Neural cell (in vitro differentiated cells): ENCODE measurements at regions not wholly inside any gene's neighbourhood (a gene's known extent, or its start where the extent isn't known, plus 50 kb on each side); places are given as distances from the start of the nearest gene placed in this dataset.

Experiments used
- H2AFZ ChIP-seq: fragments of 200-600, 300-800 bp; sonication (generic), shearing (Covaris generic); 2 replicates; pipeline ENCODE4 v1.6.0; 2014; ENCODE audit warnings: low read depth, mild to moderate bottlenecking, antibody characterized with exemption, low read length, moderate library complexity
- H3F3A ChIP-seq: fragments of 200-600 bp; shearing (Covaris generic); 2 replicates; pipeline ENCODE4 v1.6.1; 2016; ENCODE audit warnings: mild to moderate bottlenecking, moderate library complexity, mixed read lengths, antibody characterized with exemption, low read length; ENCODE audit not compliant: insufficient read depth, poor library complexity, severe bottlenecking
- H3K27ac ChIP-seq: fragments of 200-600, 300-800 bp; sonication (generic), shearing (Covaris generic); 2 replicates; pipeline ENCODE4 v1.5.1; 2014; ENCODE audit warnings: mild to moderate bottlenecking, low read length, moderate library complexity
- H3K27me3 ChIP-seq: fragments of 300-800, 200-600 bp; sonication (generic), shearing (Covaris generic); 2 replicates; pipeline ENCODE4 v1.6.0; 2014; ENCODE audit warnings: mild to moderate bottlenecking, low read depth, low read length, moderate library complexity; ENCODE audit not compliant: insufficient read depth
- H3K36me3 ChIP-seq: fragments of 300-800, 200-600 bp; sonication (generic), shearing (Covaris generic); 2 replicates; pipeline ENCODE4 v1.5.1; 2014; ENCODE audit warnings: mild to moderate bottlenecking, antibody characterized with exemption, low read length, moderate library complexity; ENCODE audit not compliant: insufficient read depth
- H3K4me2 ChIP-seq: fragments of 300-800, 200-600 bp; sonication (generic), shearing (Covaris generic); 2 replicates; pipeline ENCODE4 v1.6.0; 2014; ENCODE audit warnings: mild to moderate bottlenecking, low read length
- H3K4me3 ChIP-seq: fragments of 300-800, 200-600 bp; sonication (generic), shearing (Covaris generic); 2 replicates; pipeline ENCODE4 v1.5.1; 2014; ENCODE audit warnings: mild to moderate bottlenecking, low read length, moderate library complexity
- H3K79me2 ChIP-seq: fragments of 200-600 bp; shearing (Covaris generic); replicated peaks from 2 replicates; pipeline ENCODE4 v1.6.0; 2014; ENCODE audit warnings: mild to moderate bottlenecking, low read length, moderate library complexity; ENCODE audit not compliant: insufficient read depth
- H3K9ac ChIP-seq: fragments of 300-800, 200-600 bp; sonication (generic), shearing (Covaris generic); 2 replicates; pipeline ENCODE4 v1.6.1; 2016; ENCODE audit warnings: mild to moderate bottlenecking, low read length, mixed read lengths
- H3K9me2 ChIP-seq: fragments of 200-600 bp; shearing (Covaris generic); 2 replicates; pipeline ENCODE4 v1.6.1; 2016; ENCODE audit warnings: mild to moderate bottlenecking, low read length, mixed read lengths; ENCODE audit not compliant: insufficient read depth
- H3K9me3 ChIP-seq: fragments of 200-600, 300-800 bp; sonication (generic), shearing (Covaris generic); 2 replicates; pipeline ENCODE4 v1.6.1; 2016; ENCODE audit warnings: mild to moderate bottlenecking, mixed run types, low read length, moderate library complexity, mixed read lengths
- H4K20me1 ChIP-seq: fragments of 200-600 bp; shearing (Covaris generic); 2 replicates; pipeline ENCODE4 v1.6.1; 2016; ENCODE audit warnings: mild to moderate bottlenecking, mixed run types; ENCODE audit not compliant: insufficient read depth
- EP300 ChIP-seq: fragments of 450-650 bp; conservative IDR thresholded peaks from 2 replicates; pipeline ENCODE4 v1.6.1; 2014; ENCODE audit warnings: antibody characterized with exemption, mild to moderate bottlenecking, moderate library complexity; ENCODE audit not compliant: poor library complexity, severe bottlenecking
- EZH2 ChIP-seq: fragments of 200-600, 300-800 bp; shearing (Covaris generic), sonication (generic); IDR thresholded peaks from 2 replicates; pipeline ENCODE4 v1.6.1; 2014; ENCODE audit warnings: antibody characterized with exemption, low read length, borderline replicate concordance, mild to moderate bottlenecking; ENCODE audit not compliant: insufficient read depth, poor library complexity, severe bottlenecking
- MXI1 ChIP-seq: fragments of 450-650 bp; conservative IDR thresholded peaks from 2 replicates; pipeline ENCODE4 v1.6.1; 2014; ENCODE audit warnings: antibody characterized with exemption, mild to moderate bottlenecking; ENCODE audit not compliant: poor library complexity, severe bottlenecking
- POLR2AphosphoS5 ChIP-seq: IDR thresholded peaks from 2 replicates; pipeline ENCODE4 v1.6.1; 2012
- RAD21 ChIP-seq: fragments of 450-650 bp; conservative IDR thresholded peaks from 2 replicates; pipeline ENCODE4 v1.6.1; 2014; ENCODE audit warnings: antibody characterized with exemption, mild to moderate bottlenecking, moderate library complexity
- REST ChIP-seq: IDR thresholded peaks from 2 replicates; pipeline ENCODE4 v1.6.1; 2012; ENCODE audit warnings: borderline replicate concordance
- SMC3 ChIP-seq: fragments of 450-650 bp; conservative IDR thresholded peaks from 2 replicates; pipeline ENCODE4 v1.6.1; 2014; ENCODE audit warnings: antibody characterized with exemption, mild to moderate bottlenecking, moderate library complexity; ENCODE audit not compliant: poor library complexity
- TAF1 ChIP-seq: IDR thresholded peaks from 2 replicates; pipeline ENCODE4 v1.6.1; 2012; ENCODE audit warnings: low read depth
- TF ChIP-seq, protein P1 (sequence below): fragments of 450-650 bp; IDR thresholded peaks from 2 replicates; pipeline ENCODE4 v1.5.1; 2014; ENCODE audit warnings: antibody characterized with exemption, mild to moderate bottlenecking, moderate library complexity; ENCODE audit not compliant: poor library complexity, severe bottlenecking

- Histone ChIP-seq H3K9ac (no peak overlapping the region), H3K36me3 (no peaks in the 10 kb centered on the region), H3K9me3 (no peaks in the 10 kb centered on the region), H3K27ac (no peak overlapping the region), H3K27me3 (no peaks in the 10 kb centered on the region), H3K4me3 (no peak overlapping the region), H3K79me2 (no peaks in the 10 kb centered on the region), H2AFZ (no peak overlapping the region), H3K4me2 (no peak overlapping the region), H3F3A (no peaks in the 10 kb centered on the region), H4K20me1 (no peaks in the 10 kb centered on the region), H3K9me2 (no peaks in the 10 kb centered on the region)
- no peak for TF ChIP-seq REST
- no peak for TF ChIP-seq MXI1
- no peak for TF ChIP-seq RAD21
- no peak for TF ChIP-seq TAF1
- TF ChIP-seq POLR2AphosphoS5, result no peak
- no peak for TF ChIP-seq EP300
- TF ChIP-seq, protein P1, sequence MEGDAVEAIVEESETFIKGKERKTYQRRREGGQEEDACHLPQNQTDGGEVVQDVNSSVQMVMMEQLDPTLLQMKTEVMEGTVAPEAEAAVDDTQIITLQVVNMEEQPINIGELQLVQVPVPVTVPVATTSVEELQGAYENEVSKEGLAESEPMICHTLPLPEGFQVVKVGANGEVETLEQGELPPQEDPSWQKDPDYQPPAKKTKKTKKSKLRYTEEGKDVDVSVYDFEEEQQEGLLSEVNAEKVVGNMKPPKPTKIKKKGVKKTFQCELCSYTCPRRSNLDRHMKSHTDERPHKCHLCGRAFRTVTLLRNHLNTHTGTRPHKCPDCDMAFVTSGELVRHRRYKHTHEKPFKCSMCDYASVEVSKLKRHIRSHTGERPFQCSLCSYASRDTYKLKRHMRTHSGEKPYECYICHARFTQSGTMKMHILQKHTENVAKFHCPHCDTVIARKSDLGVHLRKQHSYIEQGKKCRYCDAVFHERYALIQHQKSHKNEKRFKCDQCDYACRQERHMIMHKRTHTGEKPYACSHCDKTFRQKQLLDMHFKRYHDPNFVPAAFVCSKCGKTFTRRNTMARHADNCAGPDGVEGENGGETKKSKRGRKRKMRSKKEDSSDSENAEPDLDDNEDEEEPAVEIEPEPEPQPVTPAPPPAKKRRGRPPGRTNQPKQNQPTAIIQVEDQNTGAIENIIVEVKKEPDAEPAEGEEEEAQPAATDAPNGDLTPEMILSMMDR, result no peak
- no peak for TF ChIP-seq SMC3
- TF ChIP-seq EZH2, result no peak
Measured at GRCh38 chr14:22040781-22041125, 367.1 kb upstream of the OR4E1 start.

DNA sequence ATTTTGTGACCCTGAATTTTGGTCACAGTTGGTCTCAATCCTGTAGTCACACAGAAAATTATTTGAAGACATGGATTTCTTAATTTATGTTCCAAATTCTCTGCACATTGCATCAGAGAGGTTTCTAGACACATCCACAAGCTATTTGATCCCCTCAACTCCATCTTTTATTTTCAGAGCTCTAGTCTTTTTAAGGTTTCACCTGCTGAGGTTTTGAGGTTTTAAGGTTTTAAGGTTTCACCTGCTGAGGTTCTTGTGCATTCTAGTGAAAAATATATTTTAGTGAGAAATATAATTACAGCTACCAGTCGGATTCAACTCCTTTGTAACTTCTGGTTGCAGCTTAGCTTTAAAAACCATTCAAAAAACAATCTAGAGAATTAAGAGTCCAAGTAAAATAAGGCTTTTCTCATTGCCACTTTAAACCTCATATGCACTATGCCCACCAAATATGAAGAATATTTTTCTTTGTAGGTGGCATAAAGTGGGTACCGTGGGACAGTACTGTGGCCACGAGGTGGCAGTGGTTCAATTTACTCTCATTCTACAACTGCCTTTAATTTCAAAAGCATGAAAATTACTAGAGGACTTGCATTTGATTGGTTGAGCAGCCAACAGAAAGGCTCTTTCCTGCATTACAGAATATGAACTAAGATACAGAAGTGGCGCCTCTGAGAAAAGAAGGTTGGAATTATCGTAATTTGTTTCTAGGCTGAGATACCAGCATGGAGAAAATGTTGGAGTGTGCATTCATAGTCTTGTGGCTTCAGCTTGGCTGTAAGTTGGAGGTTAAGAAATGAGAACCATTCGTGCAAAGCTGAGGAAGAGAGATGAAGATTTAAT is 366.5 kb upstream of the OR4E1 start:
- no peak overlapping the region for H3K4me2 ChIP-seq
- H3K27ac ChIP-seq, result no peak overlapping the region
- H3K4me3 ChIP-seq, result no peak overlapping the region
- H3K9me2 ChIP-seq, result no peaks in the 10 kb centered on the region
- H3K79me2 ChIP-seq, result no peaks in the 10 kb centered on the region
- TF ChIP-seq, protein P1, result peak; percentile 46
- no peak for TF ChIP-seq TAF1
- H3K9ac ChIP-seq, result no peak overlapping the region
- H2AFZ ChIP-seq, result no peak overlapping the region
- H4K20me1 ChIP-seq, result no peaks in the 10 kb centered on the region
- H3K36me3 ChIP-seq, result no peaks in the 10 kb centered on the region
- H3F3A ChIP-seq, result no peaks in the 10 kb centered on the region
- no peaks in the 10 kb centered on the region for H3K27me3 ChIP-seq
- no peaks in the 10 kb centered on the region for H3K9me3 ChIP-seq
